ENCODE measurements at regions not wholly inside any gene's neighbourhood (a gene's known extent, or its start where the extent isn't known, plus 50 kb on each side); places are given as distances from the start of the nearest gene placed in this dataset.
"Not testable (repeated sequence)": the region's sequence is repeated elsewhere in the genome, so short reads cannot be mapped to it uniquely, and the experiment has no call there.

- H2BK20ac ChIP-seq (ENCODE audit: low read depth, low read length, poor library complexity, severe bottlenecking); H3K4me3 Mint-ChIP-seq; H3K4ac ChIP-seq (ENCODE audit: low read depth, low read length); H3K79me2 ChIP-seq (ENCODE audit: insufficient read depth, low read length); H2BK5ac ChIP-seq (ENCODE audit: insufficient read length, low read length); H3K27ac Mint-ChIP-seq; H3K23ac ChIP-seq (ENCODE audit: insufficient read length, low read depth, low read length); H3K27me3 ChIP-seq (ENCODE audit: insufficient read depth, low read length); H2BK12ac ChIP-seq (ENCODE audit: insufficient read length, low read depth, low read length); DNase-seq; H3K4me1 ChIP-seq (ENCODE audit: insufficient read depth, low read length); H3K14ac ChIP-seq (ENCODE audit: insufficient read depth, low read length); H2BK15ac ChIP-seq (ENCODE audit: low read depth, low read length); H4K8ac ChIP-seq (replicated peaks; ENCODE audit: insufficient read length, low read depth, low read length); H3K18ac ChIP-seq (ENCODE audit: insufficient read length, low read depth, low read length); H4K5ac ChIP-seq (ENCODE audit: insufficient read length, low read depth, low read length); H3K4me2 ChIP-seq (ENCODE audit: insufficient read depth, insufficient read length, low read length); H4K20me1 ChIP-seq (ENCODE audit: control insufficient read depth, insufficient read depth, insufficient read length); H3K27ac ChIP-seq (ENCODE audit: insufficient read length, low read depth, low read length); H3K36me3 Mint-ChIP-seq (ENCODE audit: insufficient read depth in 1 of 3, low read depth in 3 of 3); H3K56ac ChIP-seq (ENCODE audit: insufficient read length, low read depth, low read length); H4K91ac ChIP-seq (ENCODE audit: insufficient read length, low read depth, low read length); H3T11ph ChIP-seq (ENCODE audit: low read length); H3K79me1 ChIP-seq (ENCODE audit: insufficient read depth, low read depth, low read length, poor library complexity, severe bottlenecking); H3K23me2 ChIP-seq (ENCODE audit: insufficient read length, low read depth, low read length, poor library complexity, severe bottlenecking); H2AK5ac ChIP-seq (ENCODE audit: insufficient read length, low read length); H3K9me3 ChIP-seq (ENCODE audit: control insufficient read depth, low read depth, low read length); H2BK120ac ChIP-seq (ENCODE audit: low read depth, low read length, poor library complexity, severe bottlenecking); H2AFZ ChIP-seq (ENCODE audit: low read length); H3K9ac ChIP-seq (ENCODE audit: extremely low read depth, insufficient read length, low read length); H3K9me3 Mint-ChIP-seq; H3K4me1 Mint-ChIP-seq: not testable (repeated sequence)
- WGBS (ENCODE audit: extremely low coverage, insufficient read length, low lambda C conversion rate): no CpG with 5 or more reads among the region's 12 CpGs
- TF ChIP-seq CTCF (conservative IDR thresholded peaks at IDR 0.05): peak; percentile 66
- H3K27me3 Mint-ChIP-seq (ENCODE audit: low read depth): peaks cover 30% of the 10 kb centered on the region
These were observed 65.0 kb upstream of the PPP2R3B start for GRCh38 chrX:451750-452149.
